Chondrocyte (in vitro differentiated cells): ENCODE measurements at regions not wholly inside any gene's neighbourhood (a gene's known extent, or its start where the extent isn't known, plus 50 kb on each side); places are given as distances from the start of the nearest gene placed in this dataset.

Experiments used
- DNase-seq: peaks from one replicate; pipeline ENCODE4 v3.0.0; 2021; ENCODE audit warnings: mixed read lengths, low spot score
- H3K27ac Mint-ChIP-seq: one replicate; pipeline ENCODE4 v1.8.0; 2021; ENCODE audit warnings: mild to moderate bottlenecking, moderate library complexity, mixed read lengths; ENCODE audit not compliant: unreplicated experiment
- H3K27me3 Mint-ChIP-seq: 2 replicates; pipeline ENCODE4 v1.8.0; 2021; ENCODE audit warnings: low read depth, mixed read lengths
- H3K36me3 Mint-ChIP-seq: 2 replicates; pipeline ENCODE4 v1.8.0; 2021; ENCODE audit warnings: low read depth, mixed read lengths
- H3K4me1 Mint-ChIP-seq: 2 replicates; pipeline ENCODE4 v1.8.0; 2021; ENCODE audit warnings: low read depth, mild to moderate bottlenecking, mixed read lengths
- H3K4me3 Mint-ChIP-seq: one replicate; pipeline ENCODE4 v1.8.0; 2021; ENCODE audit warnings: mild to moderate bottlenecking, moderate library complexity, mixed read lengths; ENCODE audit not compliant: unreplicated experiment
- H3K9me3 Mint-ChIP-seq: 2 replicates; pipeline ENCODE4 v1.8.0; 2021; ENCODE audit warnings: low read depth, mixed read lengths
- TF ChIP-seq, protein P1 (sequence below): fragments of 200-600 bp; sonication (generic); IDR thresholded peaks from 2 replicates; pipeline ENCODE4 v1.5.0; 2021; ENCODE audit warnings: antibody characterized with exemption, mild to moderate bottlenecking, moderate library complexity

DNA sequence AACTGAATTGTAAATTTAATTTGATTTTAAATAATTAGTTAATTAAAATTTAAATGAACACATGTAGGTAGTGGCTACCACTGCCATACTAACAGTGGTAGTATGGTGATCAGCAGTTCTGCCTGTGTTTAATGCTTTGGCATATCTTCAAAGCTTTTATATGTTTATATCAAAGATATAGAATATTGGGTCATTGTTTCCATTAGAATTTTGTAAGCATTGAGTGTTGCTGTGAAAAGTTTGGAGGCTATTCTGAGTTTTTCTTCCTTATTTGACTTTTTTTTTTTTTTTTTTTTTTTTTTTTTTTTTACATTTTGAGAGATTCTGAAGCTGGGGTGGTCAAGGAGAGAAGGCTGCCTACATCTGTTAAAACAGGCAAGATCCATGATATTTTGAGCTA, 134.2 kb downstream of the SPATA31D1 start:
- Mint-ChIP-seq H3K36me3 (no peaks in the 10 kb centered on the region), H3K27ac (no peak overlapping the region), H3K9me3 (no peaks in the 10 kb centered on the region), H3K4me3 (no peak overlapping the region), H3K4me1 (peaks cover 6% of the 10 kb centered on the region), H3K27me3 (no peaks in the 10 kb centered on the region)
- TF ChIP-seq, protein P1, sequence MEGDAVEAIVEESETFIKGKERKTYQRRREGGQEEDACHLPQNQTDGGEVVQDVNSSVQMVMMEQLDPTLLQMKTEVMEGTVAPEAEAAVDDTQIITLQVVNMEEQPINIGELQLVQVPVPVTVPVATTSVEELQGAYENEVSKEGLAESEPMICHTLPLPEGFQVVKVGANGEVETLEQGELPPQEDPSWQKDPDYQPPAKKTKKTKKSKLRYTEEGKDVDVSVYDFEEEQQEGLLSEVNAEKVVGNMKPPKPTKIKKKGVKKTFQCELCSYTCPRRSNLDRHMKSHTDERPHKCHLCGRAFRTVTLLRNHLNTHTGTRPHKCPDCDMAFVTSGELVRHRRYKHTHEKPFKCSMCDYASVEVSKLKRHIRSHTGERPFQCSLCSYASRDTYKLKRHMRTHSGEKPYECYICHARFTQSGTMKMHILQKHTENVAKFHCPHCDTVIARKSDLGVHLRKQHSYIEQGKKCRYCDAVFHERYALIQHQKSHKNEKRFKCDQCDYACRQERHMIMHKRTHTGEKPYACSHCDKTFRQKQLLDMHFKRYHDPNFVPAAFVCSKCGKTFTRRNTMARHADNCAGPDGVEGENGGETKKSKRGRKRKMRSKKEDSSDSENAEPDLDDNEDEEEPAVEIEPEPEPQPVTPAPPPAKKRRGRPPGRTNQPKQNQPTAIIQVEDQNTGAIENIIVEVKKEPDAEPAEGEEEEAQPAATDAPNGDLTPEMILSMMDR: no peak
- no peak for DNase-seq

DNA sequence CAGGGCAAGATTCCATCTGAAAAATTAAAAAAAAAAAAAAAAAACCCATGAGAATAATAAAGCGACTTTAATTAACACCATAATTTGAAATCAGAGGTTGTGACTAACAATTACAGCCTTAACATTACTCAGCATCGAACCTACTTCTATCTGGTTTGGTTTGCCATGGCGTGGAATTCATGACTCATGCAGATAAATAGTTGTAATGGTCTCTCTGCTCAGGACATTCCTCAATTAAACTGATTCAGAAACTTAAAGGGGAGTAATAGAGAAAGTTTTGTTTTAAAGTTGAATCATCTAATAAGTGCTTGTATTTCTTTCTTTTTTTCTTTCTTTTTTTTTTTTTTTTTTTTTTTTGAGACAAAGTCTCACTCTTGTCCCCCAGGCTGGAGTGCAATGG, 135.5 kb downstream of the SPATA31D1 start:
- TF ChIP-seq, protein P1: no peak
- H3K27me3 Mint-ChIP-seq: no peaks in the 10 kb centered on the region
- DNase-seq: no peak
- H3K9me3 Mint-ChIP-seq: no peaks in the 10 kb centered on the region
- H3K36me3 Mint-ChIP-seq: no peaks in the 10 kb centered on the region
- H3K27ac Mint-ChIP-seq: no peak overlapping the region
- peaks cover 6% of the 10 kb centered on the region for H3K4me1 Mint-ChIP-seq
- no peak overlapping the region for H3K4me3 Mint-ChIP-seq

DNA sequence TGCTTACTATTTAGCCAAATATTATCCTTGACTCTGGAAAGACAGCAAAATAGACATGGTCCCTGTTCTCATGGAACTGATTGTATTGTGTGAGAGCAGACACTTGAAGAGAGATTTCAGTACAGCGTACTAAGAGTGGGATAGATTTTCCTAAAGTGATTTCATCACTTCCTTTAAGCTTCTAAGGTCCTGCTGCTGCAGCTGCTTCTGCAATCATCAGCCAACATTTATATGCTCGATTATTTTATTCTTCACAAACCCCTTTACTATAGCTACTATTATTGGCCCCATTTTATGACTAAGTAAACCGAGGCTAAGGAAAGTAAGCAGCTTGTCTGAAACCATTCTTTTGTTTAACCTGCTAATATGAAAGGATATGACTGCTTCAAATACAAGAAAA, 137.7 kb downstream of the SPATA31D1 start:
- Mint-ChIP-seq H3K27ac (no peak overlapping the region), H3K36me3 (no peaks in the 10 kb centered on the region), H3K27me3 (no peaks in the 10 kb centered on the region), H3K4me3 (no peak overlapping the region), H3K4me1 (peaks cover 6% of the 10 kb centered on the region), H3K9me3 (no peaks in the 10 kb centered on the region)
- no peak for DNase-seq
- TF ChIP-seq, protein P1: no peak

DNA sequence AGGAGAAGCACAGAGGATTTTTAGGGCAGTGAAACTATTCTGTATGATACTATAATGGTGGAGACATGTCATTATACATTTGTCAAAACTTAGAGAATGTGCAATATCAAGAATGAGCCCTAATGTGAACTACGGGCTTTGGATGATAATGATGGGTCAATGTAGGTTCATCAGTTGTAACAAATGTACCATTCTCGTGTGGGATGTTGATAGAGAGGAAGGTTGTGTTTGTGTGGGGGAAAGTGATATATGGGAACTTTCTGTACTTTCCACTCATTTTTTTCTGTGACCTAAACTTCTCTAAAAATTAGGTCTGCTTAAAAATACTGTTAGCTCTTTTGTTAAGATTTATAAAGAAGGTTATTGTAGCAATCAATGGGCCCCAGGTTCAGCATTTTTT, 138.9 kb downstream of the SPATA31D1 start:
- H3K9me3 Mint-ChIP-seq: no peaks in the 10 kb centered on the region
- no peaks in the 10 kb centered on the region for H3K27me3 Mint-ChIP-seq
- TF ChIP-seq, protein P1: no peak
- no peaks in the 10 kb centered on the region for H3K36me3 Mint-ChIP-seq
- peaks cover 6% of the 10 kb centered on the region for H3K4me1 Mint-ChIP-seq
- no peak overlapping the region for H3K27ac Mint-ChIP-seq
- no peak overlapping the region for H3K4me3 Mint-ChIP-seq
- DNase-seq: no peak

DNA sequence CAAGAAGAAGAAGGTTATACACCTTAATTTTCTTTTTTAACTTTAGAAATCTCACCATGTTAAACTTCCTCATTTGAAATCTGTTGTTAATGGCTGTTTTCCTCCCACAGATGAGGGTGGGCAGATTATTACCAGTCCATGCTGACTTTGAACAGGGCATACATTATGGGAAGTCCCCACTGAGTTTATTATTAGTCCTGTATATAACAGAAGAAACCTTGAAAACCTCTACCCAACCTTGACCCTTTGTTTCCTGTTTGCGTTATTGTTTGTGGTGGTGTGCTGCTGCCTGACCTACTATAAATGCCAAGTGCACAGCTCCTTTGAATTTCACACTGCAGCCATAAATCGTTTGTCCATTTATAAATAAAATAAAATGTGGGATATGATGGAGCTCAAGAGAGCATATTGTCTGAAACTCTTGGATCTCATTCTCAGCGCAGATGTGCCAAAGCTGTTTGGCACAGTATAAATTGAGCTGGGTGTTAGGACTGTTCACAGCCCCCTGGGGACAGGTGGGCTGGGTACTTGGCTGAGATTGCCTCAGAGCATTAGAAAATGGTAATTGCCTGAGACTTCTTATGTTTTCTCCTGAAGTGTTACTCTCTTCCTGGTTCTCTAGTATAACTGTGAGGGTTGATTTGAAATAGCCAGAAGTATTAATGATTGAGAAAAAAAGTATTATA, 139.6 kb downstream of the SPATA31D1 start:
- Mint-ChIP-seq H3K4me3 (no peak overlapping the region), H3K36me3 (no peaks in the 10 kb centered on the region), H3K27me3 (no peaks in the 10 kb centered on the region), H3K27ac (no peak overlapping the region), H3K9me3 (no peaks in the 10 kb centered on the region), H3K4me1 (peaks cover 6% of the 10 kb centered on the region)
- TF ChIP-seq, protein P1: no peak
- DNase-seq: no peak
